WERI-Rb-1 (cell line): ENCODE measurements at regions not wholly inside any gene's neighbourhood (a gene's known extent, or its start where the extent isn't known, plus 50 kb on each side); places are given as distances from the start of the nearest gene placed in this dataset.

ENCODE experiments used
- DNase-seq: peaks from one replicate; pipeline ENCODE4 v3.0.0-alpha.2; 2020
- H3K27ac ChIP-seq: fragments of 250-450 bp; sonication (Bioruptor Pico); 2 replicates; pipeline ENCODE4 v1.5.1; 2020; ENCODE audit warnings: mild to moderate bottlenecking, moderate library complexity
- H3K27me3 ChIP-seq: fragments of 250-450 bp; sonication (Bioruptor Pico); 2 replicates; pipeline ENCODE4 v1.5.1; 2021; ENCODE audit warnings: mild to moderate bottlenecking, low read depth, moderate library complexity; ENCODE audit not compliant: insufficient read depth, severe bottlenecking
- H3K36me3 ChIP-seq: fragments of 250-450 bp; sonication (Bioruptor Pico); 2 replicates; pipeline ENCODE4 v1.5.1; 2020; ENCODE audit warnings: mild to moderate bottlenecking, moderate library complexity
- H3K4me3 ChIP-seq: 2 replicates; pipeline ENCODE4 v1.5.1; 2011; ENCODE audit warnings: low read depth, mild to moderate bottlenecking, control low read depth, low read length
- H3K9me3 ChIP-seq: fragments of 250-450 bp; sonication (Bioruptor Pico); 2 replicates; pipeline ENCODE4 v1.5.1; 2021; ENCODE audit warnings: mild to moderate bottlenecking, moderate library complexity; ENCODE audit not compliant: severe bottlenecking
- TF ChIP-seq, protein P1 (sequence below): IDR thresholded peaks from 2 replicates; pipeline ENCODE4 v1.5.1; 2011; ENCODE audit warnings: low read depth, mild to moderate bottlenecking, control low read depth, inconsistent platforms, low read length

DNA sequence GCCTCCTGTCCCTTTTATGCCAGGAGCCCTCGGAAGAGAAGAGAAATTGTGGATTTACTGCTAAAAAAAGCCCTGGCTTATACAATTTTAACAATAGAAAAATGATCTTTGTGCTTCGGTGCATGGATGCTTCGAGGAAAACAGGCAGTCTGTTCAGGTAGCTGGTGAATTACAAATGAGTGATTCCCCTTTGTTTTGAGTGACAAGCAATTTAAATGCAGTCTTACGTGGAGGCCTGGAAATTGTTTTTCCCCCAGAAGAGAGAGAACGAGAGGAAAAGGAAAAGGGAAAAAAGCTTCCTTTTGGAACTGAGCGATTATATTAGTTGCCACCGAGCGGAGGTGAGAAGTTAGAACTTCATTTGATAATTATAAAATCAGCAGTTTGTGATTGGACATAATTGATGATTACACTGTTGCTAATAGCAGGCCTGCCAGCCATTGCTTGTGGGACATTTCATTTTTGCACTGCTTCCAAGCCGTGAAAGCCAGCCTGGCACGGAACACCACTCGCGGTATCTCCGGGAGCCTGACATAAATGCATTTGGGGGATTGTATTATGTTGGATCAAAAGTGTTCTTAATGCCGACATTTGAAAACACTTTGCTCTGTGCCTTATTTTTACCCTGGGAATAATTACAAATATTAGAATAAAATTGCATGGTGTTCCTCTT is 117.7 kb downstream of the PHETA1 start:
- Histone ChIP-seq H3K9me3 (no peaks in the 10 kb centered on the region), H3K4me3 (no peak overlapping the region), H3K27ac (no peak overlapping the region), H3K27me3 (no peaks in the 10 kb centered on the region), H3K36me3 (no peaks in the 10 kb centered on the region)
- TF ChIP-seq, protein P1, sequence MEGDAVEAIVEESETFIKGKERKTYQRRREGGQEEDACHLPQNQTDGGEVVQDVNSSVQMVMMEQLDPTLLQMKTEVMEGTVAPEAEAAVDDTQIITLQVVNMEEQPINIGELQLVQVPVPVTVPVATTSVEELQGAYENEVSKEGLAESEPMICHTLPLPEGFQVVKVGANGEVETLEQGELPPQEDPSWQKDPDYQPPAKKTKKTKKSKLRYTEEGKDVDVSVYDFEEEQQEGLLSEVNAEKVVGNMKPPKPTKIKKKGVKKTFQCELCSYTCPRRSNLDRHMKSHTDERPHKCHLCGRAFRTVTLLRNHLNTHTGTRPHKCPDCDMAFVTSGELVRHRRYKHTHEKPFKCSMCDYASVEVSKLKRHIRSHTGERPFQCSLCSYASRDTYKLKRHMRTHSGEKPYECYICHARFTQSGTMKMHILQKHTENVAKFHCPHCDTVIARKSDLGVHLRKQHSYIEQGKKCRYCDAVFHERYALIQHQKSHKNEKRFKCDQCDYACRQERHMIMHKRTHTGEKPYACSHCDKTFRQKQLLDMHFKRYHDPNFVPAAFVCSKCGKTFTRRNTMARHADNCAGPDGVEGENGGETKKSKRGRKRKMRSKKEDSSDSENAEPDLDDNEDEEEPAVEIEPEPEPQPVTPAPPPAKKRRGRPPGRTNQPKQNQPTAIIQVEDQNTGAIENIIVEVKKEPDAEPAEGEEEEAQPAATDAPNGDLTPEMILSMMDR = no peak
- no peak for DNase-seq

DNA sequence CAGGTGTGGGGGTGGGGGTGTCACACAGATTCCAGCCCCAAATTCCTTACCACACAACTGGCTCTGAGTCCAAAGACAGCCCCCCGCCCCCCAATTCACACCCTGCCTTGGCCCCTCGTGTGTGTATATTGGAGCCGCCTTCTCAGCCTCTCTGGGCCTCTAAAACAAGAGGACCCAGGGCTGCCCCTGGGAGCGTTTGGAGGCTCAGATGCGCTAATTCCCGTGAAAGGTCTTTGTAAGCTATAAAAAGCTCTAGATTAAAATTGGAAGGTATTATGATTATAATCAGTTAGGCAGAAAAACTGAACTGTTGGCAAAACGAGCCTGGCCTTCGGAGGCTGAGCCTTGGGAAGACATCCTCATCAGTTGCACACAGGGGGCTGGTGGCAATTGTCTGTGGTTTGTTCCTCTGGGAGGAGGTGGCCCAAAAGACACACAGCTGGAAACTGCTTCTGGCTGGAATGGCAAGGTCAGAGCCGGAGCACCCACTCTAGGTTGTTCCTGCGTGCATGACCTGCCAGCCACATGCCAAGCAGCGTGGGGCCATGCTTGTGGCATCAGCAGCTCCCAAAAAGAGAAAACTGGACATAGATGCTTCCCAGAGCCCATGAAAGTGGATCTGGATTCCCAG is 118.5 kb downstream of the PHETA1 start:
- TF ChIP-seq, protein P1 = no peak
- Histone ChIP-seq H3K9me3 (no peaks in the 10 kb centered on the region), H3K27ac (no peak overlapping the region), H3K27me3 (no peaks in the 10 kb centered on the region), H3K4me3 (no peak overlapping the region), H3K36me3 (no peaks in the 10 kb centered on the region)
- DNase-seq = no peak

DNA sequence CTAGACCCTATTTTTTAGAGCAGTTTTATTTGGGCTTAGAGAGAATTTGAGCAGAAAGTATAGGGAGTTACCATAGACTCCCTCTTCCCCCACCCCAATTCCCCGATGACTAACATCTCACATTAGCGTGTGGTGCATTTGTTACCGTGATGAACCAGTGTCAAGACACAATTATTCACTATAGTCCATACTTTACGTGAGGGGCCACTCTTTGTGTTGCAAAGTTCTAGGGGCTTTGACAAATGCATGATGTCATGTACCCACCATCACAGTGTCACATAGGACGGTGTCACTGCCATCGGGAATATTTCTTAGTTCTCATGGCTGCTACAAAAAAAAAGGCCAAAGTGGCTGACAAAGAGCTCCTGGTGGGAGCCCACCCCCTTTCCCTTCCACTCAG is 119.1 kb downstream of the PHETA1 start:
- H3K27ac ChIP-seq = no peak overlapping the region
- TF ChIP-seq, protein P1 = no peak
- H3K4me3 ChIP-seq = no peak overlapping the region
- no peaks in the 10 kb centered on the region for H3K36me3 ChIP-seq
- H3K27me3 ChIP-seq = no peaks in the 10 kb centered on the region
- no peaks in the 10 kb centered on the region for H3K9me3 ChIP-seq
- no peak for DNase-seq

DNA sequence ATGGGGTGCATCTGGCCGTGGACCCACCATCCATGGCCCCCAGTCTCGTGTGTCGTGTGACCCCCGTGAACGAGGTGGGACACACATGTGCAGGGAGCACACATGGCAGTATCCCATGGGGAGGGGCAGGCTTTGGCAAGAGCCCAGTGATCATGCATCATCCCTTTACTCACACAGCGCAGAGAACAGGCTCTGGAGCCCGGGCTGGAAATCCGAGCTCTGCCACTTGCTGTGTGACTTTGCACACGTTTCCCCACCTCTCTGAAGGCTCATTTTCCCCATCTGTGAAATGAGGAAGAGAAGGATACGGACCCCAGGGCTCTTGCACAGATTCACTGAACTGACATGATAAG is 119.9 kb downstream of the PHETA1 start:
- H3K27ac ChIP-seq = no peak overlapping the region
- no peaks in the 10 kb centered on the region for H3K36me3 ChIP-seq
- H3K4me3 ChIP-seq = no peak overlapping the region
- H3K9me3 ChIP-seq = no peaks in the 10 kb centered on the region
- TF ChIP-seq, protein P1 = no peak
- no peaks in the 10 kb centered on the region for H3K27me3 ChIP-seq
- no peak for DNase-seq

DNA sequence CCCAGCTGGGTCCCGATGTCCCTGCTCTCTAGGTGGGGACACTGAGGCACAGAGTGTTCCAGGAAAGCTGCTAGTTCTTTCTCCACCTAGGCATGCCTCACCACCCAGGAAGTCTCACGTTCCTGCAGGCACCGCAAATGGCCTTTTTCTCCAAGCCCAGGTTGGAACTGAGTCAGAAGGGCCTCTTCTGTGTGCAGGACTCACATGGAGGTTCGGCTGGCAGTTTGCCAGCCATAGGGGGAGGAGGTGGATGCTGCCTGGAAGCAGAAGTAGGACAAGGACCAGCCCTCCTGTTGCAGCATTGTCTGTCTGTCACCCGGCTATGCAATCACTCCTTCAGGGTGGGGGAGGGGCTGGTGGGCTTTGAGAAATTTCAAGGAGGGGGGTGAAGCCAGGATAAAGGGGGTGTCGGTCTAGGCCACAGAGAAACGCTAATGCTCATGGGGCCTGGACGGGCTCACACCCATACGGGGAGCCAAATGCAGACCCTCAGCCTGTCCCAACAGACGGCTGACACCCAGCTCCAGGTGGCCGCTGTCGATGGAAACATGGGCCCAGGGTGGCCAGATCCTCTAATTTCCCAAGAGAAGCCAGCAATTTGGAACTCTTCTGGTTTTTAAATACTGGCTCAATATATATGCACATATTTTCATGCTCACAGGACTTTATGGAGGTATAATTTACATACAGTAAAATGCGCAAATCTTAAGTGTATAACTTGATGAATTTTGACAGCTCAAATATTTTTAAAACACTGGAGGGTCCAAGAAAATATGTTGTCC is 120.5 kb downstream of the PHETA1 start:
- Histone ChIP-seq H3K9me3 (no peaks in the 10 kb centered on the region), H3K4me3 (no peak overlapping the region), H3K27ac (no peak overlapping the region), H3K36me3 (no peaks in the 10 kb centered on the region), H3K27me3 (no peaks in the 10 kb centered on the region)
- no peak for DNase-seq
- TF ChIP-seq, protein P1 = no peak
